HG03432 (cell line): ENCODE measurements at regions not wholly inside any gene's neighbourhood (a gene's known extent, or its start where the extent isn't known, plus 50 kb on each side); places are given as distances from the start of the nearest gene placed in this dataset.
"Not testable (repeated sequence)": the region's sequence is repeated elsewhere in the genome, so short reads cannot be mapped to it uniquely, and the experiment has no call there.

Experiments used
- ATAC-seq: cut with Tn5 transposase; IDR thresholded peaks from one replicate; pipeline ENCODE4 v1.9.1; 2021; ENCODE audit warnings: mild to moderate bottlenecking, moderate library complexity; ENCODE audit not compliant: unreplicated experiment

DNA sequence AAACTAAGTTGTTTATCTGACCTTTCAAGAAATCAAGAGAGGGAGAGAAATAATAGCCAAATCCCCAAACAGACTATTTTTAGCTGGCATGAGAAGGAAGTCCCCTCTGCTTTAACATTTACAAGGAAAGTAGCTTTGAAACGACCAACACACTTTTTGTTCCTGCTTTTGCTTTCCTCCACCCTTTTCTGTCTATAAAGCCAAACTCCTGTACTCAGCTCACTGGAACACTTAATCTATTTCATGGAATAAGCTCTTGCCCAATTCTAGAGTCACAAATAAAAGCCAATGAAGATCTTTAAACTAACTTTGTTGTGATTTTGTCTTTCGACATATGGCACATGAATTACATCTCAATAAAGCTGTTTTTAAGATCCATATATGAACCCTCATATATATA, 86.8 kb upstream of the CCDC71L start:
- no peak for ATAC-seq

GRCh38 chr7:106749165-106749564, 88.2 kb upstream of the CCDC71L start:
- ATAC-seq = no peak

DNA sequence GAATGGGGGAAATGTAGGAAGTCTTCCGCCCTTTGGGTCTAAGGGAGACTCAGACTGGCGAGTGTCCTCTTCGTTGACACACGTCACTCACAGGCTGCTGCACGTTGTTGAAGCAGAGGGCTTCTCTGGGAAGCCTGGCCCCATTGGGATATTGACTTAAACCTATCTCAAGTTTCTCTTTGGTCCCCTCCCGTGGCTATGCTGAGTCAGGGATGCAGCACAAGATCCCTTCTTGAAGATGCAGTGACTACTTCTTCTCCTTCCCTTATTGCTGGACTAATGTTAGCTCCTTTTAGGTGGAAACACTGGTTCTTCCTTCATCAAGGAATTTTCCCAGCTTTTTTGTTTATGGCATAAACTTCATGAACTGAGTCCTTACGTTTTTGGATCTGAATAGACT, 89.8 kb upstream of the CCDC71L start:
- no peak for ATAC-seq

DNA sequence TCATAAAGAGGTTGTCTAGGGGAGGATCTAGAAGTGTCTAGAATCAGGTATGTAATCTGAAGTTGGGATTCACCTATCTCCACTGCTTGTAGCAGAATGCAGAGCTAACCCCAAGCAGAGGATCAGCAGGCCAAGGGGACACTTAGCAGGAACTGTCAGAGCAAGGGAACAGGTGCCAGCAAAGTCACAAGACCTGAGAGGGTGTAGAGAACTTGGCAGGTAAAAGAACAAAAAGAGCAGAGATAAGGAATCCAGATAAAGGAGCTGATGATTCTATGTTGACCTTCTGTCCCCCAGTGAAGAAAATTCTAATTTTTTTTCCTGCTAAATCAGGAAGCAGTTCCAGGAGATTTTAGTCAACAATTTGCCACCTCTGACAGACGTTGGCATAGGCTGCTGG, 91.4 kb upstream of the CCDC71L start:
- no peak for ATAC-seq

- not testable (repeated sequence) for ATAC-seq
Measured at GRCh38 chr7:106755024-106755423, 94.1 kb upstream of the CCDC71L start.

DNA sequence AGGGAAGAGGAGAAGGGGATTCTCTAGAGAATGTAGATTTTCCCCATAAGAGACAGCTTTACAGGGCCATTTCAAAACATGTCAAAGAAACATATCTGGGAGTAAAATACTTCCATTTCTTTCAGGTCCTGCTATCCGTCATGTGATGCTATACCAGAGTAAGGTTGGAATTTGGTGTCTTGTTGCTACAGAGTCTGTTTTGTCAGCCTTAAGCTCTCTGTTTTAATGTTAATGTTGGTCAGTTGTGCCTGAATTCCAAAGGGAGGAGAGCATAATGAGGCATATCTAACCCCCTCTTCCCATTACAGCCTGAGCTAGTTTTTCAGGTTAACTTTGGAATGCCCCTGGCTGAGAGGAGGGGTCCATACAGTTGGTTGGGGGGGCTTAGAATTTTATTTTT, 94.7 kb upstream of the CCDC71L start:
- no peak for ATAC-seq

- no peak for ATAC-seq
Measured at GRCh38 chr7:106756071-106756470, 95.1 kb upstream of the CCDC71L start.

- ATAC-seq = no peak
Measured at GRCh38 chr7:106756884-106757283, 95.9 kb upstream of the CCDC71L start.

DNA sequence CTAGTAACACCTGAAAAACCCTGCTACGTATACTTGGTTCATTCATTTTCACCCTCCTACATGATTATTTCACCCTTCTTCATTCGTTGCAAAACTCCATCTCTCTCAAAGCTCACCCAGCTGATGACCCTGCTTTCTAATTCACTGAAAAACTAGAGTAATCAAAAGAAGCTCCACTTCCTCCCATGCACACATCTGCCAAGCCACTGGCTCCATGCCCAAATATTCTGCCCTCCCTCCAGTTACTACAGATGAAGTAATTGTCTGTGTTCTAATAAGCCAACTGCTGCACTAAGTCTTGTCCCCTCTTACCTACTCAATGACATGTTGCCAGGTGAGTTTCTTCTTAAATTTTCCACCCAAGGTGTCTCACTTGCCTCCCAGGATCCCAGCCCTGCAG, 96.9 kb upstream of the CCDC71L start:
- no peak for ATAC-seq

DNA sequence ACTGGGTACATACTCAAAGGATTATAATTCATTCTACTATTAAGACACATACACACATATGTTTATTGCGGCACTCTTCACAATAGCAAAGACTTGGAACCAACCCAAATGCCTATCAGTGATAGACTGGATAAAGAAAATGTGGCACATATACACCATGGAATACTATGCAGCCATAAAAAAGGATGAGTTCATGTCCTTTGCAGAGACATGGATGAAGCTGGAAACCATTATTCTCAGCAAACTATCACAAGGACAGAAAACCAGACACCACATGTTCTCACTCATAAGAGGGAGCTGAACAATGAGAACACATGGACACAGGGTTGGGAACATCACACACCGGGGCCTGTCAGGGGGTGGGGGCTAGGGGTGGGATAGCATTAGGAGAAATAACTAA, 101.9 kb upstream of the CCDC71L start:
- not testable (repeated sequence) for ATAC-seq

DNA sequence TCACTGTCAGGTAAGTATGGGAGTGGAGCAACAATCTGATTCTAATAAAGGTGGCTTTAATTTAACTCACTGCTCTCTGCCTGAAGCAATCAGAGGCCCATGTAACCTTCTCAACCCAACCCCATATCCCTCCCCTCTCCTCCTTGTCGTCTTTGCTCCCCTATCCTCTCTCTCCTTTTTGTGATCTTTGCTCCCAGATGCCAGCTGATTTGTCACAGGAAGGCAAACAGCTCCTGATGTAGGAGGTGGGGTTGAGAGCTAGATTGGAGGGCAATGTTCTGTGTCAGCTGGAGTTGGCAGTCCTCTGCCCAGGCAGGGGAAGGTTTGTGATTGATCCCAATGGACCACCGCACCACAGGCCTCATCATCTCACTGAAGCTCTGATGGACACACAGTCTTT, 101.4 kb upstream of the PIK3CG start:
- ATAC-seq = no peak

DNA sequence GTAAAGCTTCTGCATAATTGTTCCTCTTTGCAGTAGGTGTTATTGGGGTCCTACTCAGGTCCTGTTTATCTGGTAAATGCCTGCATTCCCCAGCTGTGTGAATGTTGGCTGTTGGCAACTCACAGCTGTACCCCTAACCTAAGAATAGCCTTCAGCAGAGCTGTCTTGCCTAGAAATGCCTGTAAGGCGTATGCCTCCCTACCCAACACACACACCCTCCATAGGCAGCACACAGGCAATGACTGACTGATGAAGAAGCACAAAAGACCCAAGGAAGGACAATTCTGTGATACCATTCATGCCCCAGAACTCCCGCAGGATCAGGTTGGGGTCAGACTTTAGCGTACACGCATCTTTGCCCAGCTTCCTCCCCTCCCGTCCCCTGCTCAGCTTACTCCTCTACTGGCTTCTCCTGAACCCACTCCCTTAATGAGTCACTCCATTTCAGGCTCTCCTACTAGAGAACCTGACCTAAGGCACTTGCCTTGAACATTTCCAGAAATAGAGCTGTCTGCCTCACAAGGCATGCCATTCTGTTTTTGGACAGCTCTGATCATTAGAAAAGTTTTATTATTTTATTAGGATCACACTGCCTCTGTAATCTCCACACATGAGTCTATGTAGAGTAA, 99.2 kb upstream of the PIK3CG start:
- ATAC-seq = no peak

- ATAC-seq = no peak
Measured at GRCh38 chr7:106766551-106766950, 98.5 kb upstream of the PIK3CG start.

- no peak for ATAC-seq
Measured at GRCh38 chr7:106767078-106767477, 98.0 kb upstream of the PIK3CG start.

- peak; percentile 78 for ATAC-seq
Measured at GRCh38 chr7:106767498-106768323, 97.4 kb upstream of the PIK3CG start.

GRCh38 chr7:106768324-106768751, 96.7 kb upstream of the PIK3CG start:
- ATAC-seq = peak; percentile 70

GRCh38 chr7:106770191-106770590, 94.9 kb upstream of the PIK3CG start:
- ATAC-seq = no peak

- no peak for ATAC-seq
Measured at GRCh38 chr7:106772655-106773108, 92.4 kb upstream of the PIK3CG start.

DNA sequence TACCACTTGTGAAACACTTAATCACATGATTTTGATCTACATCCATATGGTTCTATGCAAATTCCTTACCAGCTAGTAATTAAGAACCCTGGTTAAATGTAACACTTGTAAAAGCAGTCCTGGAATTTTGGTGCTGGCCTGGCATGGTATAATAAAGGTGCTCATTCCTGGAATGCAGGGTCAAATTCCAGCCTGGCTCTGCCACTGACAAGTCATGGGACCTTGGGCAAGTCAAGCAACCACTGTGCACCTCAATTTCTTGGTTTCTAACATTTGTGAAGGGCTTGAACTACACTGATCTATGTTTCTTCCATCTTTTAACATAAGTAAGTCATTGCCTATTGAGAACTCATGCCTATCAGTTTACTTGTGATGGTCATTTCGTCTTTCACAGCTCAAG, 91.9 kb upstream of the PIK3CG start:
- ATAC-seq = no peak

GRCh38 chr7:106773721-106774120, 91.4 kb upstream of the PIK3CG start:
- ATAC-seq = no peak

DNA sequence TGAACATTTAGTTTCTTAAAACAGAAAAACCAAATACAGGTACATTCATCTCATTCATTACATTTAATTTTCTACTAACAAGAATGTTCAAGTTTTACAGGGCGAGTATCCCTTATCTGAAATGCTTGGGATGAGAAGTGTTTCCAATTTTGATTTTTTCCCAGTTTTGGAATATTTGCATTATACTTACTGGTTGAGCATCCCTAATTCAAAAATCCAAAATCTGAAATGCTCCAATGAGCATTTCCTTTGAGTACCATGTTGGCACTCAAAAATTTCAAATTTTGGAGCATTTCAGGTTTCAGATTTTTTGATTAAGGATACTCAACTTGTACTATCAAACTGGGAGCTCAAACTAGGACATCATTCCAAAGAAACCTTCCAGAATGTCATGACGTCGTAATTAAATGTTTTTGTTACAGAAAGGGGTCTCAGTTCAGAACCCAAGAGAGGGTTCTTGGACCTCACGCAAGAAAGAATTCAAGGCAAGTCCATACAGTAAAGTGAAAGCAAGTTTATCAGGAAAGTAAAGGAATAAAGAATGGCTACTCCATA, 90.8 kb upstream of the PIK3CG start:
- no peak for ATAC-seq
